ENCODE measurements at regions not wholly inside any gene's neighbourhood (a gene's known extent, or its start where the extent isn't known, plus 50 kb on each side); places are given as distances from the start of the nearest gene placed in this dataset.

DNA sequence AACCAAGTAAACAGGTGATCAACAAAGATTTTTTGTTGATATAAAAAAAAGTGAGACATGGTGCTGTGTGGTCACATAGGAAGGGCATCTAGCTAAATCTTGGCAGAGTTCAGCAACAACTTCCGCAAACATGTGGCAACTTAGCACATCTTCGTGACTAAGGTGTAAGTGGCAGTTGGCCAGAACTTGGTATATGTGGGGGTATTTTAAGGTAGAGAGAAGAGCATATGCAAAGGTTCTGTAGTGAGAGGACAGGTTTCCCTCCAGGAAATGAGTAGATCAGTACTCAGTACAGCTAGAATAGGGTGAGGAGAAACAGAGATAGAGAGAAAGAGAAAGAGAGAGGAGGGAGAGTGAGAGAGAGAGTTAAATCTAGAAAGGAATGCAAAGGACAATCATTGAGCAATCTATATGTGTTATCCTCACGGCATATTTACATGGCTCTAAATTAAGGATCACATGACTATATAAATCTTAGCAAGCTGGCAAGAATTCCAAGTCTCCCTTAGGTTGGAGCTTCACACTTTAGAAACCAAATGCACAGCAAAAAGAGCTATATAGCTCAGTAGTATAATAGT is 227.7 kb upstream of the HMGA2 start:
- peaks cover 0 to 9% of the 10 kb centered on the region in 2 experiments; a peak in 1 of 4 replicates for H3K36me3 ChIP-seq (ENCODE audit: control insufficient read depth in 1 of 2, insufficient read depth in 2 of 2, low read length in 2 of 2)
- no peaks in the 10 kb centered on the region for H3K9me2 ChIP-seq (ENCODE audit: insufficient read depth)
- no peak for TF ChIP-seq POLR2AphosphoS5 (IDR thresholded peaks at IDR 0.05; ENCODE audit: low read depth, low read length)
- no peak for TF ChIP-seq EZH2 (IDR thresholded peaks at IDR 0.05)
- TF ChIP-seq YY1 (IDR thresholded peaks at IDR 0.05; ENCODE audit: extremely low read depth, insufficient replicate concordance, low read depth, low read length): no peak
- TF ChIP-seq EGR1 (IDR thresholded peaks at IDR 0.05; ENCODE audit: low read depth): no peak
- TF ChIP-seq TCF7L2 (IDR thresholded peaks at IDR 0.05; ENCODE audit: borderline replicate concordance, extremely low read depth, insufficient read depth, insufficient read length): peak; percentile 44
- peak; percentile 14 for TF ChIP-seq POLR2A (IDR thresholded peaks at IDR 0.05; ENCODE audit: borderline replicate concordance, extremely low read depth, insufficient read depth, insufficient read length)
- H3K4me1 ChIP-seq (ENCODE audit: control insufficient read depth in 1 of 2, insufficient read depth in 2 of 2, low read length in 2 of 2): peaks cover 29 to 50% of the 10 kb centered on the region in 2 experiments
- no peaks in the 10 kb centered on the region for H4K20me1 ChIP-seq (ENCODE audit: insufficient read depth)
- CTCF ChIA-PET: no interaction called here
- H3K4me2 ChIP-seq (ENCODE audit: low read length): no peak overlapping the region
- no TSS peak for BruUV-seq (replicated peaks)
- RAD21 ChIA-PET (ENCODE audit: low non-redundant PET in 1 of 2, low total read pairs in 2 of 2, uncharacterized antibody in 2 of 2, unreplicated experiment in 2 of 2): no interaction called here
- H3K9ac ChIP-seq (ENCODE audit: low read length): no peak overlapping the region
- no peak for DNase-seq (ENCODE audit: low read depth, low spot score)
- H3K9me3 ChIP-seq (ENCODE audit: control insufficient read depth in 1 of 2, insufficient read depth in 1 of 2, low read depth in 1 of 2, low read length in 2 of 2): no peaks in the 10 kb centered on the region
- intact Hi-C loops (cut with micrococcal nuclease): no loop called here
- POLR2A ChIA-PET: no interaction called here
- H2AFZ ChIP-seq (ENCODE audit: low read depth, low read length, poor library complexity, severe bottlenecking): no peak overlapping the region
- no peak overlapping the region for H3K27ac ChIP-seq (ENCODE audit: low read depth, low read length)
- H3K27me3 ChIP-seq (ENCODE audit: insufficient read depth, low read length): no peaks in the 10 kb centered on the region
- H3K4me3 ChIP-seq (replicated peaks in 1 of 2; ENCODE audit: low read depth in 1 of 2, low read length in 2 of 2): no peak overlapping the region
- ATAC-seq: no peak
- H3K79me2 ChIP-seq (ENCODE audit: insufficient read depth, low read length): no peaks in the 10 kb centered on the region

GRCh38 chr12:65597527-65597926 is 226.8 kb upstream of the HMGA2 start:
- no peaks in the 10 kb centered on the region for H3K27me3 ChIP-seq (ENCODE audit: insufficient read depth, low read length)
- TF ChIP-seq TCF7L2 (IDR thresholded peaks at IDR 0.05; ENCODE audit: borderline replicate concordance, extremely low read depth, insufficient read depth, insufficient read length) (peak; percentile 73), EZH2 (IDR thresholded peaks at IDR 0.05) (no peak), MAX (IDR thresholded peaks at IDR 0.05) (no peak), SRF (IDR thresholded peaks at IDR 0.05; ENCODE audit: low read depth) (no peak), YY1 (IDR thresholded peaks at IDR 0.05; ENCODE audit: extremely low read depth, insufficient replicate concordance, low read depth, low read length) (no peak), EGR1 (IDR thresholded peaks at IDR 0.05; ENCODE audit: low read depth) (no peak), ZNF274 (IDR thresholded peaks at IDR 0.05; ENCODE audit: low read depth, low read length) (no peak), ATF3 (IDR thresholded peaks at IDR 0.05) (no peak), POLR2A (IDR thresholded peaks at IDR 0.05; ENCODE audit: borderline replicate concordance, extremely low read depth, insufficient read depth, insufficient read length) (peak; percentile 13), ELF1 (IDR thresholded peaks at IDR 0.05; ENCODE audit: borderline replicate concordance, low read depth) (no peak)
- H3K79me2 ChIP-seq (ENCODE audit: insufficient read depth, low read length): no peaks in the 10 kb centered on the region; the same call in 1 of the 2 replicates
- intact Hi-C loops (cut with micrococcal nuclease): no loop called here
- no peaks in the 10 kb centered on the region for H4K20me1 ChIP-seq (ENCODE audit: insufficient read depth)
- POLR2A ChIA-PET: no interaction called here
- no peaks in the 10 kb centered on the region for H3K9me3 ChIP-seq (ENCODE audit: control insufficient read depth in 1 of 2, insufficient read depth in 1 of 2, low read depth in 1 of 2, low read length in 2 of 2)
- peak overlapping the region; percentile 6; the same call in 1 of the 2 replicates for H3K27ac ChIP-seq (ENCODE audit: low read depth, low read length)
- BruUV-seq (replicated peaks): no TSS peak
- no peak overlapping the region for H3K9ac ChIP-seq (ENCODE audit: low read length)
- peaks cover 0 to 9% of the 10 kb centered on the region in 2 experiments; a peak in 1 of 4 replicates for H3K36me3 ChIP-seq (ENCODE audit: control insufficient read depth in 1 of 2, insufficient read depth in 2 of 2, low read length in 2 of 2)
- no peak overlapping the region for H3K4me3 ChIP-seq (replicated peaks in 1 of 2; ENCODE audit: low read depth in 1 of 2, low read length in 2 of 2)
- CTCF ChIA-PET: no interaction called here
- RAD21 ChIA-PET (ENCODE audit: low non-redundant PET in 1 of 2, low total read pairs in 2 of 2, uncharacterized antibody in 2 of 2, unreplicated experiment in 2 of 2): no interaction called here
- H3K4me2 ChIP-seq (ENCODE audit: low read length): no peak overlapping the region
- H3K4me1 ChIP-seq (ENCODE audit: control insufficient read depth in 1 of 2, insufficient read depth in 2 of 2, low read length in 2 of 2): peaks cover 37 to 59% of the 10 kb centered on the region in 2 experiments
- ATAC-seq (no peak), DNase-seq (ENCODE audit: low read depth, low spot score) (no peak)
- no peak overlapping the region for H2AFZ ChIP-seq (ENCODE audit: low read depth, low read length, poor library complexity, severe bottlenecking)
- no peaks in the 10 kb centered on the region for H3K9me2 ChIP-seq (ENCODE audit: insufficient read depth)

Measured in HCT116 (cell line).